Stomach (tissue), 4 donors: ENCODE measurements at regions not wholly inside any gene's neighbourhood (a gene's known extent, or its start where the extent isn't known, plus 50 kb on each side); places are given as distances from the start of the nearest gene placed in this dataset.

ENCODE experiments used
- EP300 ChIP-seq: sonication (generic); formaldehyde crosslinking; IDR thresholded peaks from one replicate; pipeline ENCODE4 v1.6.1; 2017; ENCODE audit warnings: antibody characterized with exemption
- POLR2A ChIP-seq, 4 donors: fragments of 450-650 bp; IDR thresholded peaks; one replicate each; pipeline ENCODE4 v1.6.1; 2016; ENCODE audit warnings: antibody characterized with exemption in 4 of 4, control low read depth in 2 of 4, mild to moderate bottlenecking in 1 of 4, moderate library complexity in 1 of 4
- TF ChIP-seq, protein P1 (sequence below), 7 experiments: fragments of 450-650 bp in 4 of 7; fragments of 200-600 bp in 3 of 7; sonication (generic) in 3 of 7; IDR thresholded peaks; one replicate each; pipeline ENCODE4 v1.5.1; 2016 to 2019; ENCODE audit warnings: antibody characterized with exemption in 7 of 7, control low read depth in 2 of 7, mild to moderate bottlenecking in 1 of 7

DNA sequence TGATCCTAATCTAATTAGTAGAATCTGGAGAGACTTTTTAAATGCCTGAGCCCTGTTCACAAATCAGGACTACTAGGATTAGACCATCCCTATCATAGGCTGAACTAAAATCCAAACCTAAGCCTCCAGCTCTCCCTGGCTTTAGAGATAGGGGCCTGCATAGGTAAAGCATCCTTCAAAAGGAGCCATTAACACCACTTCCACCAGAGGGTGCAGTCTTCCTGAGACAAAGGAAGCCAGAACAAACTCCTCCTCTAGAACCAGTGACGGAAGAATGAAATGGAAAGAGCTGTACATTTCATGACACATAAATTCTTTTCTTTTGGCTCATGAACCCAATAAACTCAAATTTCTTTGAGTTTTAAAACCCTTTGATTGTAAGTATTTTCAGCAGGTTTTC, 291.2 kb upstream of the ADGRB3 start:
- no peak for TF ChIP-seq EP300
- TF ChIP-seq, protein P1, sequence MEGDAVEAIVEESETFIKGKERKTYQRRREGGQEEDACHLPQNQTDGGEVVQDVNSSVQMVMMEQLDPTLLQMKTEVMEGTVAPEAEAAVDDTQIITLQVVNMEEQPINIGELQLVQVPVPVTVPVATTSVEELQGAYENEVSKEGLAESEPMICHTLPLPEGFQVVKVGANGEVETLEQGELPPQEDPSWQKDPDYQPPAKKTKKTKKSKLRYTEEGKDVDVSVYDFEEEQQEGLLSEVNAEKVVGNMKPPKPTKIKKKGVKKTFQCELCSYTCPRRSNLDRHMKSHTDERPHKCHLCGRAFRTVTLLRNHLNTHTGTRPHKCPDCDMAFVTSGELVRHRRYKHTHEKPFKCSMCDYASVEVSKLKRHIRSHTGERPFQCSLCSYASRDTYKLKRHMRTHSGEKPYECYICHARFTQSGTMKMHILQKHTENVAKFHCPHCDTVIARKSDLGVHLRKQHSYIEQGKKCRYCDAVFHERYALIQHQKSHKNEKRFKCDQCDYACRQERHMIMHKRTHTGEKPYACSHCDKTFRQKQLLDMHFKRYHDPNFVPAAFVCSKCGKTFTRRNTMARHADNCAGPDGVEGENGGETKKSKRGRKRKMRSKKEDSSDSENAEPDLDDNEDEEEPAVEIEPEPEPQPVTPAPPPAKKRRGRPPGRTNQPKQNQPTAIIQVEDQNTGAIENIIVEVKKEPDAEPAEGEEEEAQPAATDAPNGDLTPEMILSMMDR (IDR thresholded peaks at IDR 0.05) = no peak
- no peak for TF ChIP-seq POLR2A (IDR thresholded peaks at IDR 0.05)
